HFFc6 (cell line): ENCODE measurements at regions not wholly inside any gene's neighbourhood (a gene's known extent, or its start where the extent isn't known, plus 50 kb on each side); places are given as distances from the start of the nearest gene placed in this dataset.
"Not testable (repeated sequence)": the region's sequence is repeated elsewhere in the genome, so short reads cannot be mapped to it uniquely, and the experiment has no call there.

ENCODE experiments used
- DNase-seq: peaks from one replicate; pipeline ENCODE4 v3.0.0-alpha.2; 2018
- H3K27ac Mint-ChIP-seq: 2 replicates; pipeline ENCODE4 v1.8.0; 2020; ENCODE audit warnings: mild to moderate bottlenecking, mixed read lengths
- H3K27me3 Mint-ChIP-seq: 2 replicates; pipeline ENCODE4 v1.8.0; 2021; ENCODE audit warnings: mild to moderate bottlenecking, moderate library complexity, mixed read lengths; ENCODE audit not compliant: insufficient read depth
- H3K36me3 Mint-ChIP-seq: 2 replicates; pipeline ENCODE4 v1.8.0; 2021; ENCODE audit warnings: low read depth, mixed read lengths
- H3K4me1 Mint-ChIP-seq: 2 replicates; pipeline ENCODE4 v1.8.0; 2020; ENCODE audit warnings: low read depth, mixed read lengths
- H3K4me3 Mint-ChIP-seq: 2 replicates; pipeline ENCODE4 v1.8.0; 2020; ENCODE audit warnings: mild to moderate bottlenecking, moderate library complexity, mixed read lengths
- H3K9me3 Mint-ChIP-seq: 2 replicates; pipeline ENCODE4 v1.8.0; 2020; ENCODE audit warnings: mild to moderate bottlenecking, mixed read lengths
- TF ChIP-seq, protein P1 (sequence below): fragments of 200-600 bp; sonication (generic); IDR thresholded peaks from 2 replicates; pipeline ENCODE4 v1.5.0; 2021; ENCODE audit warnings: antibody characterized with exemption, mild to moderate bottlenecking

DNA sequence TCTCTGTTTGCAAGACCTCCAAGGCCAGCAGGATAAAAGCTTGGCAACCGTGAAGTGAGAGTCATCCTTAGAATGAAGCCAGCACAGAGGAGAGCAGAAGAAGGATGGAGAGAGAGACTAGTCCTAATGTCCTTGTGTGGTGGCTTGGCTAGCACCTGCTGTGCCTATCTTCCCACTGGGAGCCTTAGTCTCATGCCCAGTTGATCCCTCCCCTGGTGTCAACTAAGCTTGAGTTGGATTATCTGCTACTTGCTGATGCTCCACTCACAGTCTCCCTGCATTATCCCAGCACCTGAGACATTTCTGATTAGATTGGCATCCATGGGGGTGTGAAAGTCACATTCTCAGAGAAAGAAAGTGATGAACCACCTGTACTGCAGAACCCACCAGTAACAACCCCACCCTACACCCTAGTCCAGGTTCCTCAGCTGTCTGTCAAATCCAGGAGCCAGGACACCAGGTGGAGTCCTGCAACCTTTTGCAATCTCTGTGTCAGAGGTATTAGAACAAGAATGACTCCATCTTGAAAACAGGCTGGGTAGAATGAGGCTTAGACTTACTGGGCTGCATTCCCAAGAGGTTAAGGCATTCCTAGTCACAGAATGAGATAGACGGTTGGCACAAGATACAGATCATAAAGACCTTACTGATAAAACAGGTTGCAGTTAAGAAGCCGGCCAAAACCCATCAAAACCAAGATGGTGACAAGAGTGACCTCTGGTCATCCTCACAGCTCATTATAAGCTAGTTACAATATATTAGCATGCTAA, 460.2 kb upstream of the C16orf82 start:
- Mint-ChIP-seq H3K27me3 (no peaks in the 10 kb centered on the region; the same call in 1 of the 2 replicates), H3K27ac (no peak overlapping the region), H3K4me1 (no peaks in the 10 kb centered on the region), H3K36me3 (no peaks in the 10 kb centered on the region), H3K4me3 (no peak overlapping the region), H3K9me3 (peaks cover 37% of the 10 kb centered on the region)
- DNase-seq, result no peak
- TF ChIP-seq, protein P1, sequence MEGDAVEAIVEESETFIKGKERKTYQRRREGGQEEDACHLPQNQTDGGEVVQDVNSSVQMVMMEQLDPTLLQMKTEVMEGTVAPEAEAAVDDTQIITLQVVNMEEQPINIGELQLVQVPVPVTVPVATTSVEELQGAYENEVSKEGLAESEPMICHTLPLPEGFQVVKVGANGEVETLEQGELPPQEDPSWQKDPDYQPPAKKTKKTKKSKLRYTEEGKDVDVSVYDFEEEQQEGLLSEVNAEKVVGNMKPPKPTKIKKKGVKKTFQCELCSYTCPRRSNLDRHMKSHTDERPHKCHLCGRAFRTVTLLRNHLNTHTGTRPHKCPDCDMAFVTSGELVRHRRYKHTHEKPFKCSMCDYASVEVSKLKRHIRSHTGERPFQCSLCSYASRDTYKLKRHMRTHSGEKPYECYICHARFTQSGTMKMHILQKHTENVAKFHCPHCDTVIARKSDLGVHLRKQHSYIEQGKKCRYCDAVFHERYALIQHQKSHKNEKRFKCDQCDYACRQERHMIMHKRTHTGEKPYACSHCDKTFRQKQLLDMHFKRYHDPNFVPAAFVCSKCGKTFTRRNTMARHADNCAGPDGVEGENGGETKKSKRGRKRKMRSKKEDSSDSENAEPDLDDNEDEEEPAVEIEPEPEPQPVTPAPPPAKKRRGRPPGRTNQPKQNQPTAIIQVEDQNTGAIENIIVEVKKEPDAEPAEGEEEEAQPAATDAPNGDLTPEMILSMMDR, result no peak

- TF ChIP-seq, protein P1, result no peak
- Mint-ChIP-seq H3K36me3 (no peaks in the 10 kb centered on the region), H3K4me3 (no peak overlapping the region), H3K4me1 (no peaks in the 10 kb centered on the region), H3K9me3 (peaks cover 29% of the 10 kb centered on the region), H3K27me3 (no peaks in the 10 kb centered on the region), H3K27ac (no peak overlapping the region)
- DNase-seq, result no peak
Observed at GRCh38 chr16:26614237-26614841, 452.4 kb upstream of the C16orf82 start.

- Mint-ChIP-seq H3K9me3 (peaks cover 54% of the 10 kb centered on the region), H3K4me3 (no peak overlapping the region), H3K27ac (no peak overlapping the region), H3K36me3 (no peaks in the 10 kb centered on the region), H3K4me1 (no peaks in the 10 kb centered on the region), H3K27me3 (no peaks in the 10 kb centered on the region)
- TF ChIP-seq, protein P1, result no peak
- no peak for DNase-seq
Observed at GRCh38 chr16:26623442-26623841, 443.3 kb upstream of the C16orf82 start.

DNA sequence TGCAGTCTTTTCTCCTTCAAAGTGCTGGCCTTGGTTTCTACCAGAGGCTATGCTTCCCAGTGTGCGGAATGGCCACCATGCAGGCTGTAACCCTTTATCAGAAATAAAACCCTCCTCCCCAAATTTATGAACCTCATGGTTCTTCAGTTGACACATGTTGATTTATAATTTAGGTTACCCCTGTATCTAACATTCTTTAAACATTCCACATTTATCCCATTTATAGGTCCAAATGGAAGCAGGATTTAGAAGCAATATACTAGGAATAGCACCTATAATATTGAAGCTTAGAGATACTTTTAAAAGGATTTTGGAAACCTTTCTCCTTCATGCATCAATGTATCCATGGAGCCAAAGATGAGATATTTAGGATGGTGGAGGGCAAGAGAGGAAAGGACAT, 438.8 kb upstream of the C16orf82 start:
- H3K36me3 Mint-ChIP-seq, result no peaks in the 10 kb centered on the region
- TF ChIP-seq, protein P1, result no peak
- no peaks in the 10 kb centered on the region for H3K27me3 Mint-ChIP-seq
- no peak for DNase-seq
- no peak overlapping the region for H3K4me3 Mint-ChIP-seq
- no peak overlapping the region for H3K27ac Mint-ChIP-seq
- peaks cover 56% of the 10 kb centered on the region for H3K9me3 Mint-ChIP-seq
- H3K4me1 Mint-ChIP-seq, result no peaks in the 10 kb centered on the region

- not testable (repeated sequence) for H3K36me3 Mint-ChIP-seq, H3K27me3 Mint-ChIP-seq, H3K4me1 Mint-ChIP-seq, H3K4me3 Mint-ChIP-seq, H3K27ac Mint-ChIP-seq, DNase-seq
- H3K9me3 Mint-ChIP-seq, result peaks cover 47% of the 10 kb centered on the region
Observed at GRCh38 chr16:26631365-26631764, 435.4 kb upstream of the C16orf82 start.

GRCh38 chr16:26642047-26642664, 424.6 kb upstream of the C16orf82 start:
- Mint-ChIP-seq H3K36me3 (no peaks in the 10 kb centered on the region), H3K4me3 (no peak overlapping the region), H3K27me3 (no peaks in the 10 kb centered on the region), H3K4me1 (no peaks in the 10 kb centered on the region), H3K9me3 (peaks cover 38% of the 10 kb centered on the region), H3K27ac (no peak overlapping the region)
- TF ChIP-seq, protein P1, result no peak
- no peak for DNase-seq
